ENCODE measurements at regions not wholly inside any gene's neighbourhood (a gene's known extent, or its start where the extent isn't known, plus 50 kb on each side); places are given as distances from the start of the nearest gene placed in this dataset.

GRCh38 chr16:27638833-27639560 lies 89.1 kb downstream of the KATNIP start:
- DNase-seq (ENCODE audit: low spot score), result no peak
- no peak for TF ChIP-seq CTCF (conservative IDR thresholded peaks at IDR 0.05; ENCODE audit: low read depth, low read length)
- no peak for TF ChIP-seq EZH2 (IDR thresholded peaks at IDR 0.05; ENCODE audit: borderline replicate concordance, low read depth, low read length, poor library complexity, severe bottlenecking)
- no TSS peak for BruUV-seq (replicated peaks)
- CTCF ChIA-PET, result interaction anchor here (0.6 to 1.2 kb wide), 5 partner anchors 32 to 451 kb away, joined by 3 to 9 read pairs (median 3); no protein-coding TSS in a partner anchor
- Histone ChIP-seq H3K27me3 (replicated peaks; ENCODE audit: insufficient read depth, low read depth, low read length, poor library complexity) (no peaks in the 10 kb centered on the region), H3K4me1 (ENCODE audit: insufficient read depth, low read length, poor library complexity, severe bottlenecking) (no peaks in the 10 kb centered on the region), H3K9me3 (ENCODE audit: low read depth, low read length, poor library complexity, severe bottlenecking) (no peaks in the 10 kb centered on the region), H3K4me3 (ENCODE audit: low read depth, low read length, poor library complexity, severe bottlenecking) (no peak overlapping the region), H3K36me3 (ENCODE audit: insufficient read depth, low read length, poor library complexity, severe bottlenecking) (no peaks in the 10 kb centered on the region), H3K27ac (ENCODE audit: low read depth, low read length, poor library complexity, severe bottlenecking) (no peak overlapping the region)
- intact Hi-C loops (cut with micrococcal nuclease; ENCODE audit: unreplicated experiment), result loop anchor here (5.0 kb wide), 1 partner anchor 433 kb away; no protein-coding TSS in a partner anchor
- POLR2A ChIA-PET (ENCODE audit: low non-redundant PET), result no interaction called here

- TF ChIP-seq CTCF (conservative IDR thresholded peaks at IDR 0.05; ENCODE audit: low read depth, low read length) (peak; percentile 84), EZH2 (IDR thresholded peaks at IDR 0.05; ENCODE audit: borderline replicate concordance, low read depth, low read length, poor library complexity, severe bottlenecking) (no peak)
- Histone ChIP-seq H3K4me3 (ENCODE audit: low read depth, low read length, poor library complexity, severe bottlenecking) (no peak overlapping the region), H3K27ac (ENCODE audit: low read depth, low read length, poor library complexity, severe bottlenecking) (no peak overlapping the region), H3K9me3 (ENCODE audit: low read depth, low read length, poor library complexity, severe bottlenecking) (no peaks in the 10 kb centered on the region), H3K4me1 (ENCODE audit: insufficient read depth, low read length, poor library complexity, severe bottlenecking) (no peaks in the 10 kb centered on the region), H3K36me3 (ENCODE audit: insufficient read depth, low read length, poor library complexity, severe bottlenecking) (no peaks in the 10 kb centered on the region), H3K27me3 (replicated peaks; ENCODE audit: insufficient read depth, low read depth, low read length, poor library complexity) (no peaks in the 10 kb centered on the region)
- DNase-seq (ENCODE audit: low spot score), result peak; percentile 67
- intact Hi-C loops (cut with micrococcal nuclease; ENCODE audit: unreplicated experiment), result loop anchor here (5.0 kb wide), 1 partner anchor 433 kb away; no protein-coding TSS in a partner anchor
- ChIA-PET POLR2A (ENCODE audit: low non-redundant PET) (no interaction called here), CTCF (interaction anchor here (0.5 to 1.2 kb wide), 6 partner anchors 25 to 451 kb away, joined by 3 to 9 read pairs (median 3); no protein-coding TSS in a partner anchor)
- BruUV-seq (replicated peaks), result no TSS peak
Measured at GRCh38 chr16:27639561-27640276, 89.8 kb downstream of the KATNIP start.

GRCh38 chr16:27640277-27640600 lies 90.3 kb downstream of the KATNIP start:
- no peak for DNase-seq (ENCODE audit: low spot score)
- intact Hi-C loops (cut with micrococcal nuclease; ENCODE audit: unreplicated experiment), result no loop called here
- BruUV-seq (replicated peaks), result no TSS peak
- H3K4me1 ChIP-seq (ENCODE audit: insufficient read depth, low read length, poor library complexity, severe bottlenecking), result no peaks in the 10 kb centered on the region
- H3K27ac ChIP-seq (ENCODE audit: low read depth, low read length, poor library complexity, severe bottlenecking), result no peak overlapping the region
- CTCF ChIA-PET, result interaction anchor here (0.5 to 1.2 kb wide), 4 partner anchors 25 to 450 kb away, joined by 3 to 9 read pairs (median 4); no protein-coding TSS in a partner anchor
- no peak overlapping the region for H3K4me3 ChIP-seq (ENCODE audit: low read depth, low read length, poor library complexity, severe bottlenecking)
- no peaks in the 10 kb centered on the region for H3K27me3 ChIP-seq (replicated peaks; ENCODE audit: insufficient read depth, low read depth, low read length, poor library complexity)
- TF ChIP-seq EZH2 (IDR thresholded peaks at IDR 0.05; ENCODE audit: borderline replicate concordance, low read depth, low read length, poor library complexity, severe bottlenecking), result no peak
- TF ChIP-seq CTCF (conservative IDR thresholded peaks at IDR 0.05; ENCODE audit: low read depth, low read length), result no peak
- H3K9me3 ChIP-seq (ENCODE audit: low read depth, low read length, poor library complexity, severe bottlenecking), result no peaks in the 10 kb centered on the region
- POLR2A ChIA-PET (ENCODE audit: low non-redundant PET), result no interaction called here
- H3K36me3 ChIP-seq (ENCODE audit: insufficient read depth, low read length, poor library complexity, severe bottlenecking), result no peaks in the 10 kb centered on the region

Measured in A673 (cell line).